Ovary (tissue), 3 donors: ENCODE measurements at regions not wholly inside any gene's neighbourhood (a gene's known extent, or its start where the extent isn't known, plus 50 kb on each side); places are given as distances from the start of the nearest gene placed in this dataset.

Experiments
- EP300 ChIP-seq: sonication (generic); formaldehyde crosslinking; IDR thresholded peaks from one replicate; pipeline ENCODE4 v1.6.1; 2017; ENCODE audit warnings: antibody characterized with exemption
- POLR2A ChIP-seq: fragments of 450-650 bp; IDR thresholded peaks from one replicate; pipeline ENCODE4 v1.6.1; 2017; ENCODE audit warnings: antibody characterized with exemption, mild to moderate bottlenecking, moderate library complexity
- TF ChIP-seq, protein P1 (sequence below), 3 donors: fragments of 450-650 bp in 2 of 3; fragments of 200-600 bp in 1 of 3; IDR thresholded peaks; one replicate each; pipeline versions ENCODE4 v1.5.1 to v1.8.0; 2016 to 2022; ENCODE audit warnings: antibody characterized with exemption in 3 of 3, mild to moderate bottlenecking in 1 of 3
- donor health status: DM: no; HTN: no; CAD: no.

- TF ChIP-seq, protein P1, sequence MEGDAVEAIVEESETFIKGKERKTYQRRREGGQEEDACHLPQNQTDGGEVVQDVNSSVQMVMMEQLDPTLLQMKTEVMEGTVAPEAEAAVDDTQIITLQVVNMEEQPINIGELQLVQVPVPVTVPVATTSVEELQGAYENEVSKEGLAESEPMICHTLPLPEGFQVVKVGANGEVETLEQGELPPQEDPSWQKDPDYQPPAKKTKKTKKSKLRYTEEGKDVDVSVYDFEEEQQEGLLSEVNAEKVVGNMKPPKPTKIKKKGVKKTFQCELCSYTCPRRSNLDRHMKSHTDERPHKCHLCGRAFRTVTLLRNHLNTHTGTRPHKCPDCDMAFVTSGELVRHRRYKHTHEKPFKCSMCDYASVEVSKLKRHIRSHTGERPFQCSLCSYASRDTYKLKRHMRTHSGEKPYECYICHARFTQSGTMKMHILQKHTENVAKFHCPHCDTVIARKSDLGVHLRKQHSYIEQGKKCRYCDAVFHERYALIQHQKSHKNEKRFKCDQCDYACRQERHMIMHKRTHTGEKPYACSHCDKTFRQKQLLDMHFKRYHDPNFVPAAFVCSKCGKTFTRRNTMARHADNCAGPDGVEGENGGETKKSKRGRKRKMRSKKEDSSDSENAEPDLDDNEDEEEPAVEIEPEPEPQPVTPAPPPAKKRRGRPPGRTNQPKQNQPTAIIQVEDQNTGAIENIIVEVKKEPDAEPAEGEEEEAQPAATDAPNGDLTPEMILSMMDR (IDR thresholded peaks at IDR 0.05), result no peak
- no peak for TF ChIP-seq EP300
- TF ChIP-seq POLR2A, result no peak
These were observed 658.6 kb downstream of the ISL1 start for GRCh38 chr5:52041842-52042241.
